ENCODE measurements at regions not wholly inside any gene's neighbourhood (a gene's known extent, or its start where the extent isn't known, plus 50 kb on each side); places are given as distances from the start of the nearest gene placed in this dataset.

DNA sequence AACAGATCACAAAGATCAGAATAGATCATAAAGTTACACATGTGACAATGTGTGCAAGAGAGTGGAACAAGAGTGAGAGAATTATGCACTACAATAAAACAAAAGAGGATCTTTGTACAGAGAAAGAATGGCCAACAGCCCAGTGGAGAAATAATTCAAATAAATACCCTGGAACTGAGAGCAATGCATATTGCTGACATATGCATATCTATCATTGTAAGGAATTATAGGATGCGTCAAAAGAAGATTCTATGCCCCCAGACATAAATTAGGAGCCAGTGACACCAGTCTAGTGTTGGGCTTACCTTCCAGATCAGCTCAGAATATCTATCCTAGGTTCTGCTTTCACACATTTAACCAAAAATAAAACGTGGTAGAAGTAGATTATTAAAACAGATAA is 320.1 kb upstream of the VCX start:
- Histone ChIP-seq H3K9ac (ENCODE audit: control insufficient read depth, extremely low read depth, insufficient read depth, low read length) (no peak overlapping the region), H3K9me1 (ENCODE audit: control insufficient read depth, extremely low read depth, insufficient read depth, low read length) (no peaks in the 10 kb centered on the region), H3K4me2 (ENCODE audit: control insufficient read depth, extremely low read depth, insufficient read depth, low read depth, low read length) (no peak overlapping the region), H4K20me1 (ENCODE audit: control insufficient read depth, extremely low read depth, insufficient read depth, low read length) (no peaks in the 10 kb centered on the region), H3K79me2 (ENCODE audit: control insufficient read depth, insufficient read depth, low read length) (no peaks in the 10 kb centered on the region), H3K4me1 (ENCODE audit: control insufficient read depth, extremely low read depth, insufficient read depth, low read length) (no peaks in the 10 kb centered on the region), H3K4me3 (ENCODE audit: control insufficient read depth in 2 of 3, extremely low read depth in 1 of 3, insufficient read depth in 2 of 3, low read depth in 1 of 3, low read length in 3 of 3) (no peak overlapping the region), H2AFZ (ENCODE audit: control insufficient read depth, low read length) (no peak overlapping the region), H3K36me3 (ENCODE audit: control insufficient read depth in 2 of 2, extremely low read depth in 1 of 2, insufficient read depth in 2 of 2, low read length in 2 of 2) (no peaks in the 10 kb centered on the region), H3K27ac (ENCODE audit: control insufficient read depth, insufficient read depth, low read length) (no peak overlapping the region), H3K9me3 (ENCODE audit: control insufficient read depth, low read depth, low read length) (no peaks in the 10 kb centered on the region), H3K27me3 (ENCODE audit: control insufficient read depth, extremely low read depth, insufficient read depth, low read length) (no peaks in the 10 kb centered on the region)
- dilution Hi-C loops (cut with MboI; ENCODE audit: extremely low pct_ligation_motif_present, low sequenced_read_pairs) = no loop called here
- FAIRE-seq (no peak), DNase-seq (ENCODE audit: low read depth, low spot score) (no peak)
- TF ChIP-seq EZH2 (IDR thresholded peaks at IDR 0.05; ENCODE audit: low read length) = no peak
- TF ChIP-seq, protein P1, sequence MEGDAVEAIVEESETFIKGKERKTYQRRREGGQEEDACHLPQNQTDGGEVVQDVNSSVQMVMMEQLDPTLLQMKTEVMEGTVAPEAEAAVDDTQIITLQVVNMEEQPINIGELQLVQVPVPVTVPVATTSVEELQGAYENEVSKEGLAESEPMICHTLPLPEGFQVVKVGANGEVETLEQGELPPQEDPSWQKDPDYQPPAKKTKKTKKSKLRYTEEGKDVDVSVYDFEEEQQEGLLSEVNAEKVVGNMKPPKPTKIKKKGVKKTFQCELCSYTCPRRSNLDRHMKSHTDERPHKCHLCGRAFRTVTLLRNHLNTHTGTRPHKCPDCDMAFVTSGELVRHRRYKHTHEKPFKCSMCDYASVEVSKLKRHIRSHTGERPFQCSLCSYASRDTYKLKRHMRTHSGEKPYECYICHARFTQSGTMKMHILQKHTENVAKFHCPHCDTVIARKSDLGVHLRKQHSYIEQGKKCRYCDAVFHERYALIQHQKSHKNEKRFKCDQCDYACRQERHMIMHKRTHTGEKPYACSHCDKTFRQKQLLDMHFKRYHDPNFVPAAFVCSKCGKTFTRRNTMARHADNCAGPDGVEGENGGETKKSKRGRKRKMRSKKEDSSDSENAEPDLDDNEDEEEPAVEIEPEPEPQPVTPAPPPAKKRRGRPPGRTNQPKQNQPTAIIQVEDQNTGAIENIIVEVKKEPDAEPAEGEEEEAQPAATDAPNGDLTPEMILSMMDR (optimal IDR thresholded peaks at IDR 0.05 in 1 of 3, IDR thresholded peaks at IDR 0.05 in 1 of 3, conservative IDR thresholded peaks at IDR 0.05 in 1 of 3; ENCODE audit: extremely low read depth in 1 of 3, insufficient read depth in 2 of 3, low read length in 3 of 3) = no peak

DNA sequence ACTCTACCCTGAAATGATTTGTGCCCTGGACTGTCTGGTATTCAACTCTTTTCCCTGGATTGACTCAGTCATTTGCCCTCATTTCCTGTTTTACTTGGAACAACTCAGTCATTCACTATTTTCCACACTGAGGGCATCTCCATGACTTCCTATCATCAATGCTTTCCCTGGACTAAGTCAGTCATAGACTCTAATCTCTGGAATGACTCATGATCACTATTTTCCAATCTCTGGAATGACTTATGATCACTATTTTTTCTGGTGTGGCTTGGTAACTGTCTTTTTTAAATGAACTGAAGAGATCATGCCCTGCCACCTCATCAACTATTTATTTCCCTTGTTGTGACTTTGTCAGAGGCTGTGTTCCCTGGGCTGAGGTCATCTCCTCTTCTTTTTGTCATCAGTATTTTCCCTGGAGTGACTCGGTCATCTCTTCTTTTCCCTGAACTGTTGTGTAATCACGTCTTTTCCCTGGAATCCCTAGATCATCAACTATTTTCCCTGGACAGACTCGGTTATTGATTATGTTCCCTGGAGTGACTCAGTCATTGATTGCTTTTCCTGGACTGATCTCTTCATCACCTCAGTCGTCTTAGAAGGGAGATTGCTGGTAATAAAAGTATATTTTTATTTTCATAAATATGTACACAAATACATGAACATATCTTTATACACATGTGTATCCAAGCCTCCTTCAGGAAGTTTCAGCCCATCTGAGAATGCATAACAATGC is 327.1 kb upstream of the VCX start:
- Histone ChIP-seq H3K9me1 (ENCODE audit: control insufficient read depth, extremely low read depth, insufficient read depth, low read length) (no peaks in the 10 kb centered on the region), H3K36me3 (ENCODE audit: control insufficient read depth in 2 of 2, extremely low read depth in 1 of 2, insufficient read depth in 2 of 2, low read length in 2 of 2) (no peaks in the 10 kb centered on the region), H3K9ac (ENCODE audit: control insufficient read depth, extremely low read depth, insufficient read depth, low read length) (no peak overlapping the region), H4K20me1 (ENCODE audit: control insufficient read depth, extremely low read depth, insufficient read depth, low read length) (no peaks in the 10 kb centered on the region), H2AFZ (ENCODE audit: control insufficient read depth, low read length) (no peak overlapping the region), H3K4me1 (ENCODE audit: control insufficient read depth, extremely low read depth, insufficient read depth, low read length) (no peaks in the 10 kb centered on the region), H3K27ac (ENCODE audit: control insufficient read depth, insufficient read depth, low read length) (no peak overlapping the region), H3K9me3 (ENCODE audit: control insufficient read depth, low read depth, low read length) (no peaks in the 10 kb centered on the region), H3K4me3 (ENCODE audit: control insufficient read depth in 2 of 3, extremely low read depth in 1 of 3, insufficient read depth in 2 of 3, low read depth in 1 of 3, low read length in 3 of 3) (no peak overlapping the region), H3K27me3 (ENCODE audit: control insufficient read depth, extremely low read depth, insufficient read depth, low read length) (no peaks in the 10 kb centered on the region), H3K79me2 (ENCODE audit: control insufficient read depth, insufficient read depth, low read length) (no peaks in the 10 kb centered on the region), H3K4me2 (ENCODE audit: control insufficient read depth, extremely low read depth, insufficient read depth, low read depth, low read length) (no peak overlapping the region)
- DNase-seq (ENCODE audit: low read depth, low spot score) = peak; percentile 7
- dilution Hi-C loops (cut with MboI; ENCODE audit: extremely low pct_ligation_motif_present, low sequenced_read_pairs) = no loop called here
- FAIRE-seq = peak; percentile 41
- TF ChIP-seq, protein P1 (optimal IDR thresholded peaks at IDR 0.05 in 1 of 3, IDR thresholded peaks at IDR 0.05 in 1 of 3, conservative IDR thresholded peaks at IDR 0.05 in 1 of 3; ENCODE audit: extremely low read depth in 1 of 3, insufficient read depth in 2 of 3, low read length in 3 of 3) = no peak
- no peak for TF ChIP-seq EZH2 (IDR thresholded peaks at IDR 0.05; ENCODE audit: low read length)

Data from keratinocyte (primary cell).